ENCODE measurements at regions not wholly inside any gene's neighbourhood (a gene's known extent, or its start where the extent isn't known, plus 50 kb on each side); places are given as distances from the start of the nearest gene placed in this dataset.

DNA sequence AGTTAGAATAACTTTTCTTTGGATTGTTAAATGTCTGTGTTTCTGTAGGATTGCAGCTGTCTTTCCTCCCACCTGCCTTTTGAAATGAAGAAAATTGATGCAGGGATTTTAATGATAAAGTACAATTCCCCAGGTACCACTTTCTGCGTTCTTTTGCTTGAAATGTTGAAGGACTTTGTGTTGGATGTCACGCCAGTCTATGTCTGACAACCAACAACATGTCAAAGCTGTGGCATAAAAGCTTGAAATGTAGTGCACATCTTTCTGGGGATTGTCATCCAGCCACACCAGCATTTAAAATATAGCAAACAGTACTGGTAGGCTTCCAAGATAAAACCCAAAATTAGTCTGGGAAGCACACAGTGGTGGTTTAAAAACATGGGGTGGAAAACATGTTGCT, 381.4 kb downstream of the TMEM161B start:
- no peaks in the 10 kb centered on the region for H3K79me2 ChIP-seq (ENCODE audit: control insufficient read depth, insufficient read depth, low read length)
- Mint-ChIP-seq H3K27ac (no peak overlapping the region), H3K4me1 (no peaks in the 10 kb centered on the region), H3K27me3 (no peaks in the 10 kb centered on the region), H3K9me3 (ENCODE audit: insufficient read depth) (no peaks in the 10 kb centered on the region), H3K4me3 (no peak overlapping the region)
- no peaks in the 10 kb centered on the region for H3K9me3 ChIP-seq (ENCODE audit: control extremely low read depth in 1 of 3, control insufficient read depth in 2 of 3, insufficient read depth in 1 of 3, low read length in 2 of 3)
- H2AFZ ChIP-seq (ENCODE audit: insufficient read depth, low read depth, low read length, poor library complexity, severe bottlenecking): no peak overlapping the region
- no peak overlapping the region for H3K4me3 ChIP-seq (ENCODE audit: control extremely low read depth in 1 of 5, extremely low read depth in 1 of 5, insufficient read depth in 1 of 5, low read depth in 2 of 5, low read length in 4 of 5)
- no peak overlapping the region for H3K27ac ChIP-seq (ENCODE audit: low read length in 2 of 2)
- ChIA-PET CTCF (no interaction called here), POLR2A (no interaction called here)
- ATAC-seq (ENCODE audit: low read depth) (no peak), DNase-seq (no peak)
- H4K20me1 ChIP-seq (ENCODE audit: control insufficient read depth, insufficient read depth, low read length, poor library complexity, severe bottlenecking): no peaks in the 10 kb centered on the region
- WGBS (ENCODE audit: insufficient coverage): no CpG with 5 or more reads among the region's 2 CpGs
- intact Hi-C loops (cut with micrococcal nuclease): no loop called here
- TF ChIP-seq, protein P1, sequence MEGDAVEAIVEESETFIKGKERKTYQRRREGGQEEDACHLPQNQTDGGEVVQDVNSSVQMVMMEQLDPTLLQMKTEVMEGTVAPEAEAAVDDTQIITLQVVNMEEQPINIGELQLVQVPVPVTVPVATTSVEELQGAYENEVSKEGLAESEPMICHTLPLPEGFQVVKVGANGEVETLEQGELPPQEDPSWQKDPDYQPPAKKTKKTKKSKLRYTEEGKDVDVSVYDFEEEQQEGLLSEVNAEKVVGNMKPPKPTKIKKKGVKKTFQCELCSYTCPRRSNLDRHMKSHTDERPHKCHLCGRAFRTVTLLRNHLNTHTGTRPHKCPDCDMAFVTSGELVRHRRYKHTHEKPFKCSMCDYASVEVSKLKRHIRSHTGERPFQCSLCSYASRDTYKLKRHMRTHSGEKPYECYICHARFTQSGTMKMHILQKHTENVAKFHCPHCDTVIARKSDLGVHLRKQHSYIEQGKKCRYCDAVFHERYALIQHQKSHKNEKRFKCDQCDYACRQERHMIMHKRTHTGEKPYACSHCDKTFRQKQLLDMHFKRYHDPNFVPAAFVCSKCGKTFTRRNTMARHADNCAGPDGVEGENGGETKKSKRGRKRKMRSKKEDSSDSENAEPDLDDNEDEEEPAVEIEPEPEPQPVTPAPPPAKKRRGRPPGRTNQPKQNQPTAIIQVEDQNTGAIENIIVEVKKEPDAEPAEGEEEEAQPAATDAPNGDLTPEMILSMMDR (IDR thresholded peaks at IDR 0.05): no peak
- no peak for TF ChIP-seq EZH2 (IDR thresholded peaks at IDR 0.05; ENCODE audit: borderline replicate concordance, insufficient read depth, low read depth, low read length, poor library complexity, severe bottlenecking)
- no peaks in the 10 kb centered on the region for H3K4me1 ChIP-seq (ENCODE audit: control insufficient read depth in 2 of 2, insufficient read depth in 2 of 2, low read length in 2 of 2)
- no peak overlapping the region for H3K9ac ChIP-seq (ENCODE audit: low read length)
- H3K4me2 ChIP-seq (replicated peaks; ENCODE audit: low read depth, low read length, poor library complexity, severe bottlenecking): no peak overlapping the region
- no peaks in the 10 kb centered on the region for H3K27me3 ChIP-seq (replicated peaks in 1 of 4; ENCODE audit: control extremely low read depth in 1 of 4, control insufficient read depth in 3 of 4, insufficient read depth in 4 of 4, low read length in 3 of 4)
- H3K36me3 ChIP-seq (replicated peaks in 1 of 2; ENCODE audit: control extremely low read depth in 1 of 2, control insufficient read depth in 1 of 2, extremely low read depth in 1 of 2, insufficient read depth in 2 of 2, low read length in 1 of 2): no peaks in the 10 kb centered on the region

DNA sequence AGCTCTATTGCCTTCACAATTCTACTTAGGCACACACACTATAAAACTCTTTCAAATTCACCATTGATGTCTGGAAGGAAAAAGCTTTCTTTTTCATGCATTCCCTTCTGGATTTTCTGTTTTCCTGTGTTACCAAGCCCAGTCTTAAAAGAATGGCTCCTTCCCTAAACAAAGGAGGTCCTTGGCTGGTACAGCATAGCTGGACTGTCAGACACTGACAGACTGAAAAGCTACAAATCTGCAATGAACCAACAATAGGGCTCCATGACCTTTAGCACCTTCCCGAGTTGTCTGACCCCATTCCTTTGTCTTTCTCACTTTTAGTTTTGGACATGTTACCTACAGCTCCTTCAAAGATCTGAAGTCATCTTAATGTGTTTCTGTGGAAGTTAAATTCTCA, 382.5 kb downstream of the TMEM161B start:
- H2AFZ ChIP-seq (ENCODE audit: insufficient read depth, low read depth, low read length, poor library complexity, severe bottlenecking): no peak overlapping the region
- H3K9me3 ChIP-seq (ENCODE audit: control extremely low read depth in 1 of 3, control insufficient read depth in 2 of 3, insufficient read depth in 1 of 3, low read length in 2 of 3): peaks cover 0 to 2% (median 0%) of the 10 kb centered on the region in 3 donors
- ATAC-seq (ENCODE audit: low read depth): no peak
- Mint-ChIP-seq H3K9me3 (ENCODE audit: insufficient read depth) (peaks cover 3% of the 10 kb centered on the region), H3K27ac (no peak overlapping the region), H3K27me3 (no peaks in the 10 kb centered on the region), H3K4me1 (no peaks in the 10 kb centered on the region), H3K4me3 (no peak overlapping the region)
- H3K9ac ChIP-seq (ENCODE audit: low read length): no peak overlapping the region
- H3K27ac ChIP-seq (ENCODE audit: low read length in 2 of 2): no peak overlapping the region
- no peaks in the 10 kb centered on the region for H3K79me2 ChIP-seq (ENCODE audit: control insufficient read depth, insufficient read depth, low read length)
- H4K20me1 ChIP-seq (ENCODE audit: control insufficient read depth, insufficient read depth, low read length, poor library complexity, severe bottlenecking): no peaks in the 10 kb centered on the region
- WGBS (ENCODE audit: insufficient coverage): 0% methylated on average over 1 of the region's 1 CpG
- ChIA-PET CTCF (no interaction called here), POLR2A (no interaction called here)
- DNase-seq: no peak
- TF ChIP-seq, protein P1 (IDR thresholded peaks at IDR 0.05): no peak
- no peak for TF ChIP-seq EZH2 (IDR thresholded peaks at IDR 0.05; ENCODE audit: borderline replicate concordance, insufficient read depth, low read depth, low read length, poor library complexity, severe bottlenecking)
- intact Hi-C loops (cut with micrococcal nuclease): no loop called here
- H3K4me2 ChIP-seq (replicated peaks; ENCODE audit: low read depth, low read length, poor library complexity, severe bottlenecking): no peak overlapping the region
- H3K36me3 ChIP-seq (replicated peaks in 1 of 2; ENCODE audit: control extremely low read depth in 1 of 2, control insufficient read depth in 1 of 2, extremely low read depth in 1 of 2, insufficient read depth in 2 of 2, low read length in 1 of 2): no peaks in the 10 kb centered on the region
- H3K4me3 ChIP-seq (ENCODE audit: control extremely low read depth in 1 of 5, extremely low read depth in 1 of 5, insufficient read depth in 1 of 5, low read depth in 2 of 5, low read length in 4 of 5): no peak overlapping the region
- H3K27me3 ChIP-seq (replicated peaks in 1 of 4; ENCODE audit: control extremely low read depth in 1 of 4, control insufficient read depth in 3 of 4, insufficient read depth in 4 of 4, low read length in 3 of 4): no peaks in the 10 kb centered on the region
- no peaks in the 10 kb centered on the region for H3K4me1 ChIP-seq (ENCODE audit: control insufficient read depth in 2 of 2, insufficient read depth in 2 of 2, low read length in 2 of 2)

Data from B cell (primary cell).